Activated naive CD4-positive, alpha-beta T cell treated with anti-CD3 and anti-CD28 coated beads for 36 hours (primary cell): ENCODE measurements at regions not wholly inside any gene's neighbourhood (a gene's known extent, or its start where the extent isn't known, plus 50 kb on each side); places are given as distances from the start of the nearest gene placed in this dataset.

Experiments used
- CTCF ChIA-PET: fragments of 350-600 bp; sonication (Branson Sonifier 250); formaldehyde crosslinking; loops from one replicate; lab custom pipeline; 2021; ENCODE audit warnings: antibody characterized with exemption; lab: Charles Lee
- DNase-seq: peaks from one replicate; pipeline ENCODE4 v3.0.0-alpha.2; 2020
- H3K27ac Mint-ChIP-seq: one replicate; pipeline ENCODE4 v1.8.0; 2021; ENCODE audit warnings: mild to moderate bottlenecking, mixed read lengths
- H3K27me3 Mint-ChIP-seq: one replicate; pipeline ENCODE4 v1.8.0; 2021; ENCODE audit warnings: low read depth, mixed read lengths
- H3K36me3 Mint-ChIP-seq: one replicate; pipeline ENCODE4 v1.8.0; 2021; ENCODE audit warnings: low read depth, mixed read lengths
- H3K4me1 Mint-ChIP-seq: one replicate; pipeline ENCODE4 v1.8.0; 2021; ENCODE audit warnings: low read depth, mixed read lengths
- H3K4me3 Mint-ChIP-seq: one replicate; pipeline ENCODE4 v1.8.0; 2021; ENCODE audit warnings: mild to moderate bottlenecking, moderate library complexity, mixed read lengths
- H3K9me3 Mint-ChIP-seq: one replicate; pipeline ENCODE4 v1.8.0; 2021; ENCODE audit warnings: mixed read lengths
- intact Hi-C: fragments of 100-400 bp; cut with micrococcal nuclease; formaldehyde crosslinking; loops from one replicate; pipeline ENCODE4 v1.15.1; 2023

GRCh38 chr6:47132724-47133123, 90.6 kb upstream of the ADGRF1 start:
- DNase-seq = no peak
- Mint-ChIP-seq H3K4me3 (no peak overlapping the region), H3K4me1 (peaks cover 7% of the 10 kb centered on the region), H3K9me3 (no peaks in the 10 kb centered on the region), H3K27me3 (peaks cover 14% of the 10 kb centered on the region), H3K36me3 (no peaks in the 10 kb centered on the region), H3K27ac (no peak overlapping the region)
- CTCF ChIA-PET = interaction anchor here (0.6 kb wide), 1 partner anchor 178 kb away, joined by 3 read pairs; no protein-coding TSS in a partner anchor
- intact Hi-C loops = no loop called here

- Mint-ChIP-seq H3K36me3 (no peaks in the 10 kb centered on the region), H3K27me3 (peaks cover 14% of the 10 kb centered on the region), H3K4me1 (peaks cover 4% of the 10 kb centered on the region), H3K9me3 (no peaks in the 10 kb centered on the region), H3K4me3 (no peak overlapping the region), H3K27ac (no peak overlapping the region)
- CTCF ChIA-PET = no interaction called here
- intact Hi-C loops = no loop called here
- no peak for DNase-seq
Measured at GRCh38 chr6:47131773-47132172, 89.6 kb upstream of the ADGRF1 start.

GRCh38 chr6:47130086-47130485, 88.0 kb upstream of the ADGRF1 start:
- H3K9me3 Mint-ChIP-seq = no peaks in the 10 kb centered on the region
- no peak overlapping the region for H3K27ac Mint-ChIP-seq
- CTCF ChIA-PET = no interaction called here
- H3K27me3 Mint-ChIP-seq = peaks cover 10% of the 10 kb centered on the region
- no peak for DNase-seq
- peaks cover 4% of the 10 kb centered on the region for H3K4me1 Mint-ChIP-seq
- intact Hi-C loops = no loop called here
- no peaks in the 10 kb centered on the region for H3K36me3 Mint-ChIP-seq
- no peak overlapping the region for H3K4me3 Mint-ChIP-seq

GRCh38 chr6:47129129-47129528, 87.0 kb upstream of the ADGRF1 start:
- peaks cover 10% of the 10 kb centered on the region for H3K27me3 Mint-ChIP-seq
- no peaks in the 10 kb centered on the region for H3K4me1 Mint-ChIP-seq
- intact Hi-C loops = no loop called here
- no peaks in the 10 kb centered on the region for H3K36me3 Mint-ChIP-seq
- no peak overlapping the region for H3K27ac Mint-ChIP-seq
- H3K4me3 Mint-ChIP-seq = no peak overlapping the region
- DNase-seq = no peak
- H3K9me3 Mint-ChIP-seq = no peaks in the 10 kb centered on the region
- CTCF ChIA-PET = interaction anchor here (0.7 kb wide), 1 partner anchor 118 kb away, joined by 3 read pairs; no protein-coding TSS in a partner anchor

- no peak overlapping the region for H3K4me3 Mint-ChIP-seq
- no peak for DNase-seq
- no peaks in the 10 kb centered on the region for H3K9me3 Mint-ChIP-seq
- H3K27ac Mint-ChIP-seq = no peak overlapping the region
- H3K4me1 Mint-ChIP-seq = no peaks in the 10 kb centered on the region
- H3K36me3 Mint-ChIP-seq = no peaks in the 10 kb centered on the region
- H3K27me3 Mint-ChIP-seq = no peaks in the 10 kb centered on the region
- CTCF ChIA-PET = no interaction called here
- intact Hi-C loops = no loop called here
Measured at GRCh38 chr6:47126647-47127391, 84.7 kb upstream of the ADGRF1 start.

- Mint-ChIP-seq H3K4me3 (no peak overlapping the region), H3K4me1 (no peaks in the 10 kb centered on the region), H3K27me3 (peaks cover 7% of the 10 kb centered on the region), H3K27ac (no peak overlapping the region), H3K36me3 (no peaks in the 10 kb centered on the region), H3K9me3 (no peaks in the 10 kb centered on the region)
- intact Hi-C loops = no loop called here
- CTCF ChIA-PET = interaction anchor here (0.7 kb wide), 1 partner anchor 23 kb away, joined by 3 read pairs; no protein-coding TSS in a partner anchor
- no peak for DNase-seq
Measured at GRCh38 chr6:47118611-47119010, 76.5 kb upstream of the ADGRF1 start.

- no peaks in the 10 kb centered on the region for H3K36me3 Mint-ChIP-seq
- no peak for DNase-seq
- H3K4me3 Mint-ChIP-seq = no peak overlapping the region
- CTCF ChIA-PET = no interaction called here
- intact Hi-C loops = no loop called here
- H3K9me3 Mint-ChIP-seq = no peaks in the 10 kb centered on the region
- peaks cover 7% of the 10 kb centered on the region for H3K27me3 Mint-ChIP-seq
- H3K4me1 Mint-ChIP-seq = no peaks in the 10 kb centered on the region
- no peak overlapping the region for H3K27ac Mint-ChIP-seq
Measured at GRCh38 chr6:47117314-47117713, 75.2 kb upstream of the ADGRF1 start.

GRCh38 chr6:47116606-47117005, 74.5 kb upstream of the ADGRF1 start:
- H3K4me1 Mint-ChIP-seq = no peaks in the 10 kb centered on the region
- H3K9me3 Mint-ChIP-seq = no peaks in the 10 kb centered on the region
- no peak for DNase-seq
- peaks cover 7% of the 10 kb centered on the region for H3K27me3 Mint-ChIP-seq
- H3K27ac Mint-ChIP-seq = no peak overlapping the region
- H3K36me3 Mint-ChIP-seq = no peaks in the 10 kb centered on the region
- no peak overlapping the region for H3K4me3 Mint-ChIP-seq
- intact Hi-C loops = no loop called here
- CTCF ChIA-PET = interaction anchor here (0.6 kb wide), 1 partner anchor 194 kb away, joined by 3 read pairs; no protein-coding TSS in a partner anchor

- Mint-ChIP-seq H3K27me3 (peaks cover 7% of the 10 kb centered on the region), H3K4me1 (no peaks in the 10 kb centered on the region), H3K27ac (no peak overlapping the region), H3K36me3 (no peaks in the 10 kb centered on the region), H3K9me3 (no peaks in the 10 kb centered on the region), H3K4me3 (no peak overlapping the region)
- intact Hi-C loops = no loop called here
- CTCF ChIA-PET = interaction anchor here (0.6 kb wide), 1 partner anchor 195 kb away, joined by 3 read pairs; no protein-coding TSS in a partner anchor
- DNase-seq = no peak
Measured at GRCh38 chr6:47116086-47116485, 74.0 kb upstream of the ADGRF1 start.

GRCh38 chr6:47114460-47114859, 72.3 kb upstream of the ADGRF1 start:
- Mint-ChIP-seq H3K27me3 (peaks cover 7% of the 10 kb centered on the region), H3K9me3 (no peaks in the 10 kb centered on the region), H3K27ac (no peak overlapping the region), H3K36me3 (no peaks in the 10 kb centered on the region), H3K4me3 (no peak overlapping the region), H3K4me1 (no peaks in the 10 kb centered on the region)
- intact Hi-C loops = no loop called here
- CTCF ChIA-PET = no interaction called here
- DNase-seq = no peak

GRCh38 chr6:47112317-47112716, 70.2 kb upstream of the ADGRF1 start:
- no peaks in the 10 kb centered on the region for H3K36me3 Mint-ChIP-seq
- H3K27me3 Mint-ChIP-seq = peaks cover 13% of the 10 kb centered on the region
- no peak overlapping the region for H3K27ac Mint-ChIP-seq
- DNase-seq = no peak
- CTCF ChIA-PET = no interaction called here
- intact Hi-C loops = no loop called here
- no peaks in the 10 kb centered on the region for H3K9me3 Mint-ChIP-seq
- H3K4me1 Mint-ChIP-seq = no peaks in the 10 kb centered on the region
- H3K4me3 Mint-ChIP-seq = no peak overlapping the region

GRCh38 chr6:47111685-47112084, 69.6 kb upstream of the ADGRF1 start:
- Mint-ChIP-seq H3K4me3 (no peak overlapping the region), H3K36me3 (no peaks in the 10 kb centered on the region), H3K27me3 (peaks cover 13% of the 10 kb centered on the region), H3K9me3 (no peaks in the 10 kb centered on the region), H3K4me1 (no peaks in the 10 kb centered on the region), H3K27ac (no peak overlapping the region)
- DNase-seq = no peak
- intact Hi-C loops = no loop called here
- CTCF ChIA-PET = no interaction called here

GRCh38 chr6:47109281-47109680, 67.1 kb upstream of the ADGRF1 start:
- H3K36me3 Mint-ChIP-seq = no peaks in the 10 kb centered on the region
- no peaks in the 10 kb centered on the region for H3K9me3 Mint-ChIP-seq
- H3K4me1 Mint-ChIP-seq = no peaks in the 10 kb centered on the region
- intact Hi-C loops = no loop called here
- H3K4me3 Mint-ChIP-seq = no peak overlapping the region
- CTCF ChIA-PET = no interaction called here
- H3K27me3 Mint-ChIP-seq = peaks cover 9% of the 10 kb centered on the region
- H3K27ac Mint-ChIP-seq = no peak overlapping the region
- no peak for DNase-seq
